ENCODE measurements at regions not wholly inside any gene's neighbourhood (a gene's known extent, or its start where the extent isn't known, plus 50 kb on each side); places are given as distances from the start of the nearest gene placed in this dataset. TPM values are rescaled to one million over a fixed set of nuclear protein-coding genes. Genes with fewer than 3 reads are reported as not detected.

DNA sequence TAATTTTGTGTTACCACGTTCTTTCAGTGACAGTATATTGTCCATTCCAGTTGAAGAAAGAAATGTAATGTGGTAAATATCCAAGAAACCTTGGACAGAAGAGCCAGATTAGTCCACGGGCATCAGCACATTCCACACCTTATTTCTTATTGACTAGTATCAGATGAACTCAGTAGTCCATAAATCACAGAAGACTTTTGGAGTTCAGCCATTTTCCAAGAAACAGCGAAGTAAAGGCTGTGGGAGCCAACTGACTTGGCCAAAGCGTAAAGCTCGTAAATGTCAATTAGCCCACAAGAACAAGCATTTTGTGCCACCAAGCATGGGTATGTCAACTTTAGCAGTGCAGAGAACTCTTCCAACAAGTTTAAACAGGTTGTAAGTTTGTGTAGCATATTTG, 60.2 kb upstream of the STARD4 start:
- no peak for TF ChIP-seq POLR2A (IDR thresholded peaks at IDR 0.05)
- TF ChIP-seq POLR2AphosphoS5 (IDR thresholded peaks at IDR 0.05; ENCODE audit: insufficient read depth in 1 of 2, low read depth in 1 of 2) = no peak
- TF ChIP-seq, protein P1, sequence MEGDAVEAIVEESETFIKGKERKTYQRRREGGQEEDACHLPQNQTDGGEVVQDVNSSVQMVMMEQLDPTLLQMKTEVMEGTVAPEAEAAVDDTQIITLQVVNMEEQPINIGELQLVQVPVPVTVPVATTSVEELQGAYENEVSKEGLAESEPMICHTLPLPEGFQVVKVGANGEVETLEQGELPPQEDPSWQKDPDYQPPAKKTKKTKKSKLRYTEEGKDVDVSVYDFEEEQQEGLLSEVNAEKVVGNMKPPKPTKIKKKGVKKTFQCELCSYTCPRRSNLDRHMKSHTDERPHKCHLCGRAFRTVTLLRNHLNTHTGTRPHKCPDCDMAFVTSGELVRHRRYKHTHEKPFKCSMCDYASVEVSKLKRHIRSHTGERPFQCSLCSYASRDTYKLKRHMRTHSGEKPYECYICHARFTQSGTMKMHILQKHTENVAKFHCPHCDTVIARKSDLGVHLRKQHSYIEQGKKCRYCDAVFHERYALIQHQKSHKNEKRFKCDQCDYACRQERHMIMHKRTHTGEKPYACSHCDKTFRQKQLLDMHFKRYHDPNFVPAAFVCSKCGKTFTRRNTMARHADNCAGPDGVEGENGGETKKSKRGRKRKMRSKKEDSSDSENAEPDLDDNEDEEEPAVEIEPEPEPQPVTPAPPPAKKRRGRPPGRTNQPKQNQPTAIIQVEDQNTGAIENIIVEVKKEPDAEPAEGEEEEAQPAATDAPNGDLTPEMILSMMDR (IDR thresholded peaks at IDR 0.05) = no peak
- intact Hi-C loops (cut with DNase I) = no loop called here
- Histone ChIP-seq H3K4me1 (peaks cover 15% of the 10 kb centered on the region), H3K36me3 (no peaks in the 10 kb centered on the region), H3K27me3 (no peaks in the 10 kb centered on the region), H3K4me3 (no peak overlapping the region), H3K9me3 (no peaks in the 10 kb centered on the region), H3K27ac (no peak overlapping the region)
- DNase-seq (ENCODE audit: extremely low spot score in 2 of 2) = no peak

- Histone ChIP-seq H3K36me3 (no peaks in the 10 kb centered on the region), H3K9me3 (no peaks in the 10 kb centered on the region), H3K4me3 (no peak overlapping the region), H3K4me1 (peaks cover 9% of the 10 kb centered on the region), H3K27ac (no peak overlapping the region), H3K27me3 (no peaks in the 10 kb centered on the region)
- intact Hi-C loops (cut with DNase I) = no loop called here
- no peak for DNase-seq (ENCODE audit: extremely low spot score in 2 of 2)
- no peak for TF ChIP-seq POLR2A (IDR thresholded peaks at IDR 0.05)
- TF ChIP-seq, protein P1 (IDR thresholded peaks at IDR 0.05) = no peak
- no peak for TF ChIP-seq POLR2AphosphoS5 (IDR thresholded peaks at IDR 0.05; ENCODE audit: insufficient read depth in 1 of 2, low read depth in 1 of 2)
These were observed 50.9 kb upstream of the STARD4 start for GRCh38 chr5:111563031-111563822.

- Histone ChIP-seq H3K27ac (no peak overlapping the region), H3K9me3 (no peaks in the 10 kb centered on the region), H3K4me1 (peaks cover 9% of the 10 kb centered on the region), H3K4me3 (no peak overlapping the region), H3K36me3 (no peaks in the 10 kb centered on the region), H3K27me3 (no peaks in the 10 kb centered on the region)
- no peak for DNase-seq (ENCODE audit: extremely low spot score in 2 of 2)
- intact Hi-C loops (cut with DNase I) = no loop called here
- TF ChIP-seq POLR2A (IDR thresholded peaks at IDR 0.05) (no peak), POLR2AphosphoS5 (IDR thresholded peaks at IDR 0.05; ENCODE audit: insufficient read depth in 1 of 2, low read depth in 1 of 2) (no peak)
- TF ChIP-seq, protein P1 (IDR thresholded peaks at IDR 0.05) = no peak
These were observed 50.2 kb upstream of the STARD4 start for GRCh38 chr5:111562561-111562960.

Small RNA genes lying in the stretch of these regions (small RNA-seq; reads per million reads assigned to genes)
- gene AC008967.1 (not detected), gene HMGN1P13 (not detected)

Data from vagina (tissue), 2 donors.